Activated CD4-positive, alpha-beta T cell treated with anti-CD3 and anti-CD28 coated beads, Interleukin-2, amount 50 U/mL, for 48 hours (primary cell): ENCODE measurements at regions not wholly inside any gene's neighbourhood (a gene's known extent, or its start where the extent isn't known, plus 50 kb on each side); places are given as distances from the start of the nearest gene placed in this dataset.
"Not testable (repeated sequence)": the region's sequence is repeated elsewhere in the genome, so short reads cannot be mapped to it uniquely, and the experiment has no call there.

Source experiments
- DNase-seq, 2 experiments: peaks; one replicate each; pipeline ENCODE4 v3.0.0-alpha.2; 2020

DNA sequence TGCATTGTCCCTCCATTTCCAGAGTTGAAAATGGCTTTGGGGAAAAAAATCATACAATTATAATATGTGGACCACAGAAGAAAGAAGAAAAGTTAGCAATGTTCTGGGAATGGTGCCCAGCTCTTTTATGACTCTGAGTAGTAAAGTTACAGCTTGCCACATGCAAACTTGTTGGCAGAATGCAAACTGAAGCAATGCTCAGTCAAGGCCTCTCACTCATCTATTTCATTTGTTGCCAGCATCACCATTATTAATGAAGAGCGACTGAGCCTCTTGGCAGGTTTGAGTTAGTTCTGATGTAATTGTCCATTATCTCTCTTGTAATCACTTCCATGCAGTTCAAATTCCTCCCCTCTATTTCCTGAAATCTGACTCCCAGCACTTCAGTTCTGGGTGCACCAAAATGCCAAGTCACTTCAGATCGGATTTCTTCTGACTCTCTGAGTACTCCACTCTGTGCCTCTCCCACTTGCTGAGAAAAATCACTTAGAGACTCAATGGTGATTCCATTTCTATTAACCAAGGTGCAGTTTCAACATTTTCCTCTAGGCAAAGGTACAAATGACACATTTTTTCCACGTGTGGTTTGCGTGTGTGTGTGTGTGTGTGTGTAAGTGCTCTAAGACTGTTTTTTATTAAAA, 154.4 kb upstream of the STMND1 start:
- no peak for DNase-seq

DNA sequence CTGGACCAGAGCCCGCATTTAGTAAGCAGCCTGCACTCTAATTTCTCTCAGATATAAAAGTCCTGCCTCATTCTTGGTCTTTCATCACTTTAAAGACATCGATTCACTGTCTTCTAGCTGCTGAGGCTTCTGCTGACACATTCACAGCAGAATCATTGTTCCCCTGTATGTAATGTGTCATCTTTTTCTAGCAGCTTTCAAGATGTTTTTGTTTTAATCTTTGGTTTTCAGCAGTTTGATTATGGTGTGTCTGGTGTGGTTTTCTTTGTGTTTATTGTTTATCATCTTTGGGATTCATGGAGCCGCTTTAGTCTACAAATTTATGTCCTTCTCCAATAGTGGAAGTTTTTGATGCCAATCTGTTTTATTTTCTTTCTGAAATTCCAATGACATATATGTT, 157.3 kb upstream of the STMND1 start:
- DNase-seq, result no peak

DNA sequence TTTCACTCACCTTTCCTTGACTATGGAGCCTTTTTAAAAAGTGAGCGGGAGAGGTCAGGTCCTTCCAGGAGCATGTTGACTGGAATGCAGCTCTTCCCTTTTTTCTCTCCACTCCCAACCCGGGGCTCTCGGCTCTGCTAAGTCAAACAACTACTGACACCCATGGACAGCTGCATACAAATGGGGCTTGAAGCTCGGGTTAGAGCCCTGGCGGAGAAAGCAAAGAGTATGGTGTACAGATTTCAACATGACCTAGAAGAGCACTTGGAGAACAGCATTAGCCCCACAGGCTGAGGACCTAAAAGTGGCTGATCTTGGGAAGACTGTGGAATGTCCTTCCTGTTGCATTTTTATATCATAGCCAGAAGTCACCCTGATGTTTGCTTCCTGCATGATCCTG, 162.0 kb upstream of the STMND1 start:
- DNase-seq, result no peak

DNA sequence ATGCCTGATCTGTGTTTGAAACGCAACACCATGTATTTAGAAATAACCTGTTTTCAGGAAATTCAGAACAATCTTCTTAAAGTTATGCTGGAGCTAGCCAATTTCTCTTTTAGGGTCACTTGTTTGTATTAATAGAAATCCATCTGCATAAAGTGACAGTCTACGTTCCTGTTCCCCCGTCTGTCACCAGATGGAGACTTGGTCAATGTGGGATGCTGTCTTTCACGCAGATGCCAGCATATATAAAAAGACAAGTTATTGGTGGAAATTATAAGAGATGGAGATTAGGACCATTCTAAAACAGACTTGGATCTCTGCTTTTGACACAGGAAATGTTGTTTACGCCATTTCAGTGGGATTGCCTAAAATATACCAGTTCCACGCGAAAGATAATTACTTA, 162.5 kb upstream of the STMND1 start:
- no peak for DNase-seq

DNA sequence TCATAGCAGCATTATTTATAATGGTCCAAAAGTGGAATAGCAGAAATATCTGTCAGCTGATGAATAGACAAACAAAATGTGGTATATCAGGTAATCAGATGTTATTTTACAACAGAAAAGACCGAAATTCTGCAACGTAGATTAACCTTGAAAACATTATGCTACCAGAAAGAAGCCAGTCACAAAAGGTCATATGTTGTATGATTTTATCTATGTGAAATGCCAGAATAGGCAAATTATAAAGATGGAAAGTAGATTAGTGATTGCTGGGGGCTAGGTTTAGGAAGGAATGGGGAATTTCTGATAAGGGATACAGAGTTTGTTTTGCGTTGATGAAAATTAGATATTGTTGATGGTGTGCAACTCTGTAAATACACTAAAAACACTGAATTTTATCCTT, 165.0 kb upstream of the STMND1 start:
- DNase-seq, result no peak

DNA sequence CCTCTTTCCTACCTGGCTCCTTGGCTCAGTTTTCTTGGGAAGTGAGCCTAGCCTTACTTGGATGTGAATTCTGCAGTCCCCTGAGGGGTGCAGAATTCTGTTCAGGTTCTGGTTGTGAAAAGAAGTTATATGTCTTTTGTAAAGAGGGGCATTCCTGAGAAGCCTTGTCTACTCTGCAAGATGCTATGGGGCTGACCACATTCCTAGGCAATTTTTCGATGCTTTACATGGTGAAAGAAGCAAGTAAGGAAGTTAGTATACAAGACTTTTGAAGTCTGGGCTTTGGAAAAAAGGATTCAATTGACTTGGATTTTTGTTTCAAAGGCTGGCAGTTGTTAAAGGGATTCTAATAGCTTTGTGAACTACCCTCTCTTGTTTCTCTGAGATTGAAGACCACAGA, 167.9 kb upstream of the STMND1 start:
- no peak for DNase-seq

DNA sequence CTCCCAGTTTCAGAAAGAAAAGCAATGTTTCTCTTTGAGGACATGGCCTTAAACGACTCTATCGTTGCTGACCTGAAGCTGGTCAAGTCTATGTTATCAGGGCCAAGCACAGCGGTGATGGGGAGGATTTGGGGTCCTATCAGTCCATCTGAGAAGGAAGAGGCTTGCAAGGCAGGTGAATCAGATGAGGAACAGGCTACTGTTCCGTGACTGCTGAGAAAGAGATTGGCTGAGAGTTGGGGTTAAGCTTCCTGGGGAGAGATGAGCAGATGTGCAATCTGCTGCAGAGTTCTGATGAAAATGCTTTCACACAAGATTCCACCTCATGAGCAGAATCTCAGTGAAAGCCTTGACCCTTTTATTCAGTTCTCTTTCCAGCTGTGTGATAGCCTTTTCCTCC, 168.3 kb upstream of the STMND1 start:
- DNase-seq, result no peak

DNA sequence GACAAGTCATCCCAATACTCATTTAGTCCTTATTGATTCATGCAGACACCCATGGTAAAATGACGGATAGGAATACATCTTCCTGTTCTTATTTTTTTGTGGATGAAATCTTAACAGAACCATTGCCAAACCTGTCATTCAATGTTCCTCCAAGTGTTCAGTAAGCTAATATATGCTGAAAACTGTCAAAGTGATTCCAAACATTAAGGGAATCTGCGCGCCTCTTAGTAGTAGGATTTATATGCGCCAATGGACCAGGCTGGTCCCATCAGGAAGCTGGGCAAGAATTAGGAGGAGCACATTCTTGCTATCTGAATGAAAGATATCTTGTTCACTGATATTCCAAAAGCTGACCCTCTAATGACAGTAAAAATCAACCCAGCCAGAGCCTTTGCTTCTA, 168.9 kb upstream of the STMND1 start:
- DNase-seq, result no peak

DNA sequence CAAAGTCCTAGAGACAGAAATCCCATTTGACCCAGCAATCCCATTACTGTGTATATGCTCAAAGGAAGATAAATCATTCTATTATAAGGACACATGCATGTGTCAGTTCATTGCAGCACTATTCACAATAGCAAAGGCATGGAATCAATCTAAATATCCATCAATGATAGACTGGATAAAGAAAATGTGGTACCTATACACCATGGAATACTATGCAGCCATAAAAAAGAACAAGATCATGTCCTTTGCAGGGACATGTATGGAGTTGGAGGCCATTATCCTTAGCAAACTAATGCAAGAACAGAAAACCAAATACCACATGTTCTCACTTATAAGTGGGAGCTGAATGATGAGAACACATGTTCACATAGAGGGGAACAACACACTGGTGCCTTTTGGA, 169.8 kb upstream of the ATXN1 start:
- DNase-seq, result not testable (repeated sequence)

DNA sequence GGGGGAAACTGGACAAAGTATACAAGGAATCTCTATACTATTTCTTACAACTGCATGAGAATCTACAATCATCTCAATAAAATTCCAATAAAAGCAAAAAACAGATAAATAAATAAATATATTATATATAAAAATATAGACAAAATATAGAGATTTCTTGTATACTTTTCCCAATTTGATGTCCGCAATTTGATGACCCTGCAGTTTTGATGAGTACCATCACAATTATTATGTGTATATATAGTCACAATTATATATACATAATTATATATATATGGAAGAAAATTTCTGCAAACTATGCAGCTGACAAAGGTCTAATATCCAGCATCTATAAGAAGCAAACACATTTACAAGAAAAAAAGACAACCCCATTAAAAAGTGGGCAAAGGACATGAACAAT, 169.2 kb upstream of the ATXN1 start:
- no peak for DNase-seq

DNA sequence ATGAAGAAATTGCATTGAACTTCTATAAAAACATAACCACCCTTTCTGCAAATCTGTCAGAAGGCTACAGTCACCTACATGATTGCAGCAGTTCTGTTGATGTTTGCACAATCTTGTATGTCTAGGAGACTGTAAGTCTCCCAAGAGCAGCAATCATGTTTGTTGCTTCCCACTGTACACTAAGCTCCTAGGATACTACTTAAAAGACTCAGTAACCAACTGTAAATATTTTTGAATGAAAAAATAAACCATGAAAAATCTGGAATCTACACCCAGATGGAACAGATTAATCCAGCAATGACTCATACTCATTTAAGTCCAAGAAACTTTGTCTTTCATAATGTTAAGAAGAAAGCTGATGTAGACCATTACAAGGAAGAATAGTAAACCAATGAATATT, 168.5 kb upstream of the ATXN1 start:
- no peak for DNase-seq

DNA sequence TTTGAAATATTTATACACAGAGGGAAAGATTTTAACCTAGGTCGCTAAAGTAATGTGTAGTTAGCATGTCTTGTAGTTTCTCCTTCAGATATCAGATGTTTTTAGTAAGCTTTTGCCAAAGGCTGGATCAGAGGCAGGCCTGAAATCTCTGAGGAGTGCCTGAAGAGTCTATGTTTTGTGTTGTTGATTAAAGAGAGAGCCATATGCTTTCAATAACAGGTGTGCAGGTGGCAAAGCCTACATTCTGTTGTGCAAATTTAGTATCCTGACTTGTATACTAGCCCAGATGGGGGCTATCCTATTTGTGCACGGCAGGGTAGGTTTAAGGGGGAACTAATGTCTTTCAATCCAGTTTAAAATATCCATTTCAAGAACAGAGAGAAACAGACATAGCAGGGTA, 167.1 kb upstream of the ATXN1 start:
- DNase-seq, result no peak

DNA sequence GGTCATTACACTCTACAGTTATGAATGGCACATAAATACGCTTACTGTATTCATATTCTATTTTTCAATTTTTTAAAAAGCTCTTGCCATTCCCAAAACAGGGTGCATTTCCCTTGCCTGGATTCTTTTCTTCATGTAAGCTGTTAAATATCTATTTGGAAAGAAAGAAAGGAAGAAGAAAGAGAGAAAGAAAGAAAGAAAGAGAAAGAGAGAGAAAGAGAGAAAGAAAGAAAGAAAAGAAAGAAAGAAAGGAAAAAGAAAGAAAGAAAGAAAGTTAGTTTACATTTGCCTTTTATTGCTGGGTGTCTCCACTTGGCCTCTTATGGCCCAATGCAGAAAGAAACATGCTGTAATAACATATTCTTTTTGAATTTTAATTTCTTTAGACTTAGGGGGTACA, 165.9 kb upstream of the ATXN1 start:
- no peak for DNase-seq

DNA sequence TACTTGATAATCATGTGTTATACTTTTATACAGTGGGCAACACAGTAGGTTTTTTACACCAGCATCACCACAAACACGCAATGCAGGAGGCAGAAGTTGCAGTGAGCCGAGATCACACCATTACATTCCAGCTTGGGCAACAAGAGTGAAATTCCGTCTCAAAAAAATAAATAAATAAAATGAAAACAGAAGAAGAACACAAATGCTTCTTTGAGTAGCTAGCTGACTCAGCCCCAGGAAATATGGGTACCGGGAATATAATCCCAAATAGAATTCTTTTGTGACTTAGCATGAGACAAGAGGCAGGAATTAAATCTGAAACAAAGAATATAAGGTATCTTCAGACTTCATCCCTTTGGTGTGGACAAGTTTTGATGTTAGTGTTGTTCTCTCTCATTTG, 164.2 kb upstream of the ATXN1 start:
- DNase-seq, result no peak

DNA sequence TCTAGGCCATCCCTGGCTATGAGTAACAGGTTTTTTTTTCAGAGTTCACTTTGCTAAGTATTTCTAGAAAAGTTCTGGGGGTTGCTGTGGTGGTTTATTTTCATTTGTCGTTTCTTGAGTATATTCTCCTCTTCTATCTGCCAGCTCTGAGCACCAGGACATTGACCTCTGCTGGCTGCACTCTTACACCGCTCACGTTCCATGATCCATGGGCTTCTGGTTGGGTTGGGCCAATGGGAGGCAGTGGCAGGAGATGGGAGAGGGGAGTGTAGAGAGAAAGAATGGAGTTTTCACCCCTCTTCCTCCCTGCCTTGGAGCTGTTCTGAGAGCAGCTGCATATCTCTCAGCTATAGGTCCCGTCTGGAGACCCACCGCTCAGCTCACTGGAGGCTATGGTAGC, 161.0 kb upstream of the ATXN1 start:
- DNase-seq, result no peak

DNA sequence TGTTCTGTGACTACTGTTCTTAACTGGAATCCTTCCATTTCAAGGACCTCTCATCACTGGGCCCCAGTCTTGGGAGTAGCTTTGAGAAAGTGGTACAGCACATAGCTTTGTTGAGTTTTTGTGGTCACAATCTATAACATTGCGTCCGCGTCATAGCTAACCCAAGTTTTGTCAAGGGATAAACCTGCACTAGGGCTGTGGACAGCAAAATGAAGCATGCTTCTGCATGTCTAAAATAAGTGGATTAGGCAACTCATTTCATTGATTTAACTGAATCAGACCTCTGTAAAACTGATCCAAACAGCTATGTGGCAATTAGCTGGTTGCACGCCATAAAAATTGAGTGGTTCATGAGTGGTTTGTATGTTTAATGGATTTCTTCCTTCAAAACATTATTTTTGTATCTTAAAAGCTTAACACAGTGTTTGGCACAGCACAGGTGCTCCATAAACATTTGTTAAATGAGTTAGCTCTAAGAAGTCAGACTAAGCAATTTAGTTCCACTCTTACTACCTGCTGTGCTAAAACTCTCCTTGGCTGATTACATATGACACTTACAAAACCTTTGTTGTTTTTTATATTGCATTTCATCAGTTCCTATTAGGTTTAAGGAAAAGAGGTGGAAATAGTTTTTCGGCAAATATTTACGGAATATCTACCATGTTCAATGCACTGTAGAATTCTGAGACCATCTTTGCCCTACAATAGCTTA, 160.3 kb upstream of the ATXN1 start:
- no peak for DNase-seq

DNA sequence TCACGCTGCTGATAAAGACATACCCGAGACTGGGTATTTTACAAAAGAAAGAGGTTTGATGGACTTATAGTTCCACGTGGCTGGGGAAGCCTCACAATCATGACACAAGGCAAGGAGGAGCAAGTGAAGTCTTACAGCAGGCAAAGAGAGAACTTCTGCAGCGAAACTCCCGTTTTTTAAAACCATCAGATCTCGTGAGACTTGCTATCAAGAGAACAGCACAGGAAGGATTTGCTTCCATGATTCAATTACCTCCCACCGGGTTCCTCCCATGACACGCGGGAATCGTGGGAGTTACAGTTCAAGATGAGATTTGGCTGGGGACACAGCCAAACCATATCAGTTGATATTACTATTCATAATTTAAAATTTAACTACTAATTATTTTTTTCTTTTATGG, 157.3 kb upstream of the ATXN1 start:
- no peak for DNase-seq

DNA sequence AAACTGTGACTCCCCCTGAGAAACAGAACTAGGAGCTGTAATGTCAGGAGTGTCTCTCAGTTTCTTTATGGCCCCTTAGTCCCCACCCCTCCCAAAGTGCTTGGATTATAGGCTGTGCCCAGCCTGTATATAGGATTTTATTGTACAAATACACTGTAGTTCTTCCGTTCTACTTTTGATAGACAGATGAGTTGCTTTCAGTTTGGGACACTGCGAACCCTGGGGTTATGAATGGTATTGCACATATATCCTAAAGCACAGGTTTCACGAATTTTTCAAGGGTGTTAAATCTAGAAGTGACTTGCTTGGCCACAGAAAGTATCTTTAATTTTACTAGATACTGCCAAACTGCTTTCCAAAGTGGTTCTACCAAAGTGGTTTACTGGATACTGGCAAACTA, 152.9 kb upstream of the ATXN1 start:
- no peak for DNase-seq

DNA sequence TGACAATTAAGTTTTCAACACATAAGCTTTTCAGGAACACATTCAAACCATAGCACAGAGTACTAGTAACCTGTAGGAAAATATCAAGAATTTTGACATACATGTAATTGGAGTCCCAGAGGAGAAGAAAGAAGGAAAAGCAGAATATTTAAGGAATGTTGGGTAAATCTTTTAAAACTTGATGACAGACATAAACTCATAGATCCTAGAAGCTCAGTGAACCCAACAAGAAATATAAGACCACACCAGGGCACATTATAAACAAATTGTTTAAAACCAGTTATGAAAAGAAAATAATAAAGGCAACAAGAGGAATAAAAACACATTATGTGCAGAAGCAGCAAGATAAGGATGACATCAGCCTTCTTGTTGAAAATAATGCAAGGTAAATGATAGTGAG, 151.5 kb upstream of the ATXN1 start:
- DNase-seq, result no peak

DNA sequence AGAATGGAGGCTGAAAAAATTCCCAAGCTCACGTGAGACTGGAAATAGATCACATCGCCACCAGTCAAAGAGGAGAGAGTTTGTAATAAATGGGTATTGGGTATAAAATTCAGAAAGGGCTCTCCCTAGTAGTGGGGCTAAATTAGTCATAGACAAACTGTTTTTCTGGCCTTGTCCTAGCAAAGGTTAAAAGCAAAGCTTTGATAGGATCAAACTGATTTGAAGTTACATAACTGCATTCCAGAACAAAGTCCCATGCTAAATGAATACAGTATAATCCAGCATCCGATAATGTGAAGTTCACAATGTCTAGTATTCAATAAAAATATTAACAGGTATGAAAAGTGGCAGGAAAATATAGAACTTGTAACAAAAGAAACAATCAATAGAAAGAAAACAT, 149.8 kb upstream of the ATXN1 start:
- no peak for DNase-seq

DNA sequence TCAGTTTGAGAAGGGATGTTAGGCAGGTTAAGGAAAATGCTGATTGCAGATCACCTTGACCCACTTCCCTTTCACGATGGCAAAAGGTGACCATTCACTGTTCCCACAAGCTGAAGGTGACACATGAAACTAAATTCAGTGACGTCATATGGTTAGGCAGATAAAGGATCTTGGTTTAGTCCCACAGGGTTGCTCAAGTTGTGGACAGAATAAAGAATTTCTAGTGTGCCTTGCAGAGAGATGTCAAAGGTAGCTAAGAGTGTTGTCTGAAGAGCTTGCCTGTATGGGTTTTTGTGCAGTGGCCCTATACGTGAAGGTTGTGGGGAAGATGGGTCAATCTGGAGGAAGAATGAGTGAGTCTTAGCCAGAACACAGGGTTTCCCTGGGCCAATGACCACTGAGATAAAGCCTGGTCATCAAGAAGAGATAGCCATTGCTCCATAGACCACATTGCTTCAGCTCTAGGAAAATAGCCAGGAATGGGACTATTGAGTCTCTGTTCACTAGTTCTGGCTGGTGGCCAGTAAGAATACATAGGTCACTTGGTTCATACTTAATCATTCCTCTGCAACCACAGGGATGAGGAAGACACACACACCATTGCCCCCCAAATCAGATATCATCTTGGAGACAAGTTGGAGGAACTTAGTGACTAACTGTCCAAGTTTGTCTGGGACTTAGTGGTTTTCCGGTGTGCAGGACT, 148.5 kb upstream of the ATXN1 start:
- DNase-seq, result no peak

DNA sequence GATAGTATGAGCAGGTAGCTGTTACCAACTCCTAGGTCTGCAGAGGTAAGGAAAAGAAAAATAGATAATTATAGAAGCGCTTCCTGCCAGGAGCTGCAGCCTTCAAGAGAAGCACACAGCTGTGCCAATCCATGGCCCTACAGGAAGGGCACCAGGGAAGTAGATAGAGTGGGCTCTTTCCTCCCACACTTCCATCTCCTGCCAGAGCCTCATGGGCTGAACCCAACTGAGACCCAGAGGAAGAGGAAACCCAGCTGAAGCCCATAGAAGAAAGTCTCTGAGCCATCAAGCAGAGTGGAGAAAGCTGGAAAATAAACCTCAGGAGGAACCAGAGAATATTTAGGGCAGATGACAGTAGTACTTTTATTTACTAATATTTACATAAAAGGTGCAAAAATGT, 146.7 kb upstream of the ATXN1 start:
- no peak for DNase-seq

DNA sequence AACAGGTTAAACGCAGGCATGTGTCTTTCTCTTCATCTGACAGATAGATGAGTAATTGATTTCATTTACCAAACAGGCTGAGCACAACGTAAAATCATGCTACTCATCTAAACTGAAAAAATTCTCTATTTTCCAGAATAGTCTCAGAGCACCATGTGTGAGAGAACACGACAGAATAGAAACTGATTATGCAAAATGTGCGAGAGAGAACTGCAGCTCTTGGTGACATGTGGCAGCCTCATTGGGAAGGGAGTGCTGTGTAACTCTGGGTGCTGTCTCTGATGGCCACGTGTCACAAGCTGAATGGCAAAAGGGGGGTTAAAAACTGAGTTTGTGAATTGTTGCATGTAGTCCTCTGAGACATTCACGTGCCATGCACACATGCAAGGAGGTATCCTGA, 143.7 kb upstream of the ATXN1 start:
- DNase-seq, result no peak

DNA sequence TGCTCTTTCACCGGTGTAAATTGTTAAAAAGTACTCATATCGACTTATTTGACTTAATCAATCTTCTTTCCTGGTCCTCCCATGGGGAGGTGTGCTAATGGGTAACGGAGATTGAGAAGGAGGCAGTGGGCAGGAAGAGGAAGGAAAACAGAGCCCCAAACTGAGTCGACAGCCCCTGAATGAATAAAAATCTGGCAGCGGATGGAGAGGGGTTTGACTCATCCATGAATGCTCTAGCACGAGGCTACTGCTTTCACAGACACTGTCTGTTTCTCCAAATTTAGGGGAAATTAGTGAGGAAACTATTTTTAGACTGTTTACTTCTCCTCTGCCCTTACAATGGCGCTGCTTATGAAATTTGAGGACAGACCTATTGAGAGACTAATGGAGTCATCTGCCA, 142.2 kb upstream of the ATXN1 start:
- DNase-seq, result no peak

DNA sequence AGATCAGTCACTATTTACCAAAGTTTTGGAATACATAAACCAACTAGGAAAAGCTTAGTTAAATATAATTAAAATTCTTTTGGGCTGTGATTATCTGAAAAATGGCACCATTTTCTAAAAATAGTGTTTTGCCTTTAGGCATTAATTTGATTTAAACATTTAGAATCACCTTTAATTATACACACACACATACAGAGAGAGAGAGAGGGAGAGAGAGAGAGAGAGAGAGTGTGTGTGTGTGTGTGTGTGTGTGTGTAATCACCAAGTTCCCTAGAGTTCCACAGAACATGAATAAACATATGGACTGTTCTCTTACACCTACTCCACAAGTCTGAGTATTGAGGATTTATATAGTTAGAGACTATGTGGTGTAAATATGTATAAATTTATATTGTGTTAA, 141.2 kb upstream of the ATXN1 start:
- DNase-seq, result no peak
